ENCODE measurements at regions not wholly inside any gene's neighbourhood (a gene's known extent, or its start where the extent isn't known, plus 50 kb on each side); places are given as distances from the start of the nearest gene placed in this dataset.

- intact Hi-C loops (cut with micrococcal nuclease; ENCODE audit: unreplicated experiment) (no loop called here), in situ Hi-C loops (cut with HindIII; ENCODE audit: extremely low pct_ligation_motif_present, low pct_unique_long_range_greater_than_20kb) (no loop called here)
- Histone ChIP-seq H3K9ac (ENCODE audit: insufficient read depth, low read depth, low read length) (no peak overlapping the region), H3K27me3 (ENCODE audit: control insufficient read depth in 1 of 2, insufficient read depth in 2 of 2, low read length in 2 of 2) (no peaks in the 10 kb centered on the region), H3K27ac (ENCODE audit: extremely low read length, insufficient read depth, low read length) (no peak overlapping the region), H3K79me2 (ENCODE audit: insufficient read depth, low read length) (no peaks in the 10 kb centered on the region), H3K4me2 (ENCODE audit: low read depth, low read length) (no peak overlapping the region), H2AFZ (ENCODE audit: low read length) (no peak overlapping the region), H3K9me3 (ENCODE audit: low read length) (peaks cover 72% of the 10 kb centered on the region), H3K4me1 (ENCODE audit: insufficient read depth, low read length) (no peaks in the 10 kb centered on the region), H3K36me3 (replicated peaks in 1 of 2; ENCODE audit: control insufficient read depth in 1 of 2, insufficient read depth in 2 of 2, low read length in 2 of 2) (no peaks in the 10 kb centered on the region), H3K4me3 (replicated peaks in 1 of 3; ENCODE audit: insufficient read depth in 1 of 3, low read depth in 2 of 3, low read length in 3 of 3) (no peak overlapping the region), H4K20me1 (ENCODE audit: insufficient read depth, low read length) (no peaks in the 10 kb centered on the region)
- FAIRE-seq = no peak
- CTCF ChIA-PET (ENCODE audit: low intra/inter-chr PET ratio, low total read pairs) = no interaction called here
- POLR2A ChIA-PET = no interaction called here
- ATAC-seq = no peak
- 5% methylated on average over 2 of the region's 2 CpGs for WGBS (ENCODE audit: low lambda C conversion rate)
- no TSS peak for BruUV-seq (replicated peaks)
- DNase-seq (ENCODE audit: low spot score) = no peak
- TF ChIP-seq ZNF605 (CRISPR knock-in tag; IDR thresholded peaks at IDR 0.05) = no peak
- no peak for TF ChIP-seq ZNF607 (CRISPR knock-in tag; IDR thresholded peaks at IDR 0.05; ENCODE audit: borderline replicate concordance)
- TF ChIP-seq NR3C1 (CRISPR knock-in tag; IDR thresholded peaks at IDR 0.05) = no peak
- TF ChIP-seq KDM2A (CRISPR knock-in tag; IDR thresholded peaks at IDR 0.05; ENCODE audit: borderline replicate concordance, low read depth) = no peak
- no peak for TF ChIP-seq ZBTB33 (CRISPR knock-in tag; IDR thresholded peaks at IDR 0.05)
- TF ChIP-seq ARNT (IDR thresholded peaks at IDR 0.05) = no peak
- TF ChIP-seq SIN3A (IDR thresholded peaks at IDR 0.05; ENCODE audit: borderline replicate concordance, low read depth, low read length) = no peak
- no peak for TF ChIP-seq ISX (CRISPR knock-in tag; conservative IDR thresholded peaks at IDR 0.05)
- TF ChIP-seq ZSCAN9 (CRISPR knock-in tag; IDR thresholded peaks at IDR 0.05; ENCODE audit: borderline replicate concordance) = no peak
- TF ChIP-seq, protein P1, sequence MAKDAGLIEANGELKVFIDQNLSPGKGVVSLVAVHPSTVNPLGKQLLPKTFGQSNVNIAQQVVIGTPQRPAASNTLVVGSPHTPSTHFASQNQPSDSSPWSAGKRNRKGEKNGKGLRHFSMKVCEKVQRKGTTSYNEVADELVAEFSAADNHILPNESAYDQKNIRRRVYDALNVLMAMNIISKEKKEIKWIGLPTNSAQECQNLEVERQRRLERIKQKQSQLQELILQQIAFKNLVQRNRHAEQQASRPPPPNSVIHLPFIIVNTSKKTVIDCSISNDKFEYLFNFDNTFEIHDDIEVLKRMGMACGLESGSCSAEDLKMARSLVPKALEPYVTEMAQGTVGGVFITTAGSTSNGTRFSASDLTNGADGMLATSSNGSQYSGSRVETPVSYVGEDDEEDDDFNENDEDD (CRISPR knock-in tag; IDR thresholded peaks at IDR 0.05; ENCODE audit: borderline replicate concordance) = no peak
- no peak for TF ChIP-seq POLR2AphosphoS2 (IDR thresholded peaks at IDR 0.05; ENCODE audit: low read depth, low read length)
- TF ChIP-seq MIER2 (CRISPR knock-in tag; IDR thresholded peaks at IDR 0.05) = no peak
- TF ChIP-seq ZNF256 (CRISPR knock-in tag; conservative IDR thresholded peaks at IDR 0.05) = no peak
- TF ChIP-seq SETDB1 (CRISPR knock-in tag; IDR thresholded peaks at IDR 0.05; ENCODE audit: borderline replicate concordance) = no peak
- no peak for TF ChIP-seq ZNF772 (CRISPR knock-in tag; IDR thresholded peaks at IDR 0.05)
- TF ChIP-seq, protein P2, sequence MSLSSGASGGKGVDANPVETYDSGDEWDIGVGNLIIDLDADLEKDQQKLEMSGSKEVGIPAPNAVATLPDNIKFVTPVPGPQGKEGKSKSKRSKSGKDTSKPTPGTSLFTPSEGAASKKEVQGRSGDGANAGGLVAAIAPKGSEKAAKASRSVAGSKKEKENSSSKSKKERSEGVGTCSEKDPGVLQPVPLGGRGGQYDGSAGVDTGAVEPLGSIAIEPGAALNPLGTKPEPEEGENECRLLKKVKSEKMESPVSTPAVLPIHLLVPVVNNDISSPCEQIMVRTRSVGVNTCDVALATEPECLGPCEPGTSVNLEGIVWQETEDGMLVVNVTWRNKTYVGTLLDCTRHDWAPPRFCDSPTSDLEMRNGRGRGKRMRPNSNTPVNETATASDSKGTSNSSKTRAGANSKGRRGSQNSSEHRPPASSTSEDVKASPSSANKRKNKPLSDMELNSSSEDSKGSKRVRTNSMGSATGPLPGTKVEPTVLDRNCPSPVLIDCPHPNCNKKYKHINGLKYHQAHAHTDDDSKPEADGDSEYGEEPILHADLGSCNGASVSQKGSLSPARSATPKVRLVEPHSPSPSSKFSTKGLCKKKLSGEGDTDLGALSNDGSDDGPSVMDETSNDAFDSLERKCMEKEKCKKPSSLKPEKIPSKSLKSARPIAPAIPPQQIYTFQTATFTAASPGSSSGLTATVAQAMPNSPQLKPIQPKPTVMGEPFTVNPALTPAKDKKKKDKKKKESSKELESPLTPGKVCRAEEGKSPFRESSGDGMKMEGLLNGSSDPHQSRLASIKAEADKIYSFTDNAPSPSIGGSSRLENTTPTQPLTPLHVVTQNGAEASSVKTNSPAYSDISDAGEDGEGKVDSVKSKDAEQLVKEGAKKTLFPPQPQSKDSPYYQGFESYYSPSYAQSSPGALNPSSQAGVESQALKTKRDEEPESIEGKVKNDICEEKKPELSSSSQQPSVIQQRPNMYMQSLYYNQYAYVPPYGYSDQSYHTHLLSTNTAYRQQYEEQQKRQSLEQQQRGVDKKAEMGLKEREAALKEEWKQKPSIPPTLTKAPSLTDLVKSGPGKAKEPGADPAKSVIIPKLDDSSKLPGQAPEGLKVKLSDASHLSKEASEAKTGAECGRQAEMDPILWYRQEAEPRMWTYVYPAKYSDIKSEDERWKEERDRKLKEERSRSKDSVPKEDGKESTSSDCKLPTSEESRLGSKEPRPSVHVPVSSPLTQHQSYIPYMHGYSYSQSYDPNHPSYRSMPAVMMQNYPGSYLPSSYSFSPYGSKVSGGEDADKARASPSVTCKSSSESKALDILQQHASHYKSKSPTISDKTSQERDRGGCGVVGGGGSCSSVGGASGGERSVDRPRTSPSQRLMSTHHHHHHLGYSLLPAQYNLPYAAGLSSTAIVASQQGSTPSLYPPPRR (CRISPR knock-in tag; IDR thresholded peaks at IDR 0.05; ENCODE audit: borderline replicate concordance) = no peak
- TF ChIP-seq ZNF263 (CRISPR knock-in tag; IDR thresholded peaks at IDR 0.05) = no peak
- no peak for TF ChIP-seq ZNF629 (CRISPR knock-in tag; conservative IDR thresholded peaks at IDR 0.05)
- TF ChIP-seq ZNF337 (CRISPR knock-in tag; IDR thresholded peaks at IDR 0.05; ENCODE audit: borderline replicate concordance, low read depth) = no peak
These were observed 1255.2 kb downstream of the CNTNAP5 start for GRCh38 chr2:125280265-125280664.

Measured in HepG2 (cell line).